GM21717 (cell line): ENCODE measurements at regions not wholly inside any gene's neighbourhood (a gene's known extent, or its start where the extent isn't known, plus 50 kb on each side); places are given as distances from the start of the nearest gene placed in this dataset.

Source experiments
- ATAC-seq: cut with Tn5 transposase; IDR thresholded peaks from one replicate; pipeline ENCODE4 v1.9.1; 2021; ENCODE audit warnings: mild to moderate bottlenecking, moderate library complexity; ENCODE audit not compliant: unreplicated experiment

GRCh38 chr2:137729305-137729704 lies 235.0 kb upstream of the HNMT start:
- ATAC-seq: no peak

GRCh38 chr2:137737559-137737958 lies 226.7 kb upstream of the HNMT start:
- ATAC-seq: no peak

- ATAC-seq: no peak
These were observed 222.4 kb upstream of the HNMT start for GRCh38 chr2:137741784-137742362.

- no peak for ATAC-seq
These were observed 216.8 kb upstream of the HNMT start for GRCh38 chr2:137747509-137747908.

GRCh38 chr2:137748533-137748932 lies 215.7 kb upstream of the HNMT start:
- ATAC-seq: no peak

- no peak for ATAC-seq
These were observed 199.6 kb upstream of the HNMT start for GRCh38 chr2:137764646-137765045.

GRCh38 chr2:137769406-137769805 lies 194.9 kb upstream of the HNMT start:
- ATAC-seq: no peak

GRCh38 chr2:137770166-137770565 lies 194.1 kb upstream of the HNMT start:
- ATAC-seq: no peak

- ATAC-seq: peak; percentile 72
These were observed 193.2 kb upstream of the HNMT start for GRCh38 chr2:137771064-137771463.

GRCh38 chr2:137772451-137772850 lies 191.8 kb upstream of the HNMT start:
- ATAC-seq: no peak

- ATAC-seq: no peak
These were observed 188.7 kb upstream of the HNMT start for GRCh38 chr2:137775529-137775928.

GRCh38 chr2:137776697-137777096 lies 187.6 kb upstream of the HNMT start:
- no peak for ATAC-seq

GRCh38 chr2:137797641-137798040 lies 166.6 kb upstream of the HNMT start:
- ATAC-seq: no peak

- ATAC-seq: no peak
These were observed 164.7 kb upstream of the HNMT start for GRCh38 chr2:137799600-137799999.

GRCh38 chr2:137800386-137800785 lies 163.9 kb upstream of the HNMT start:
- no peak for ATAC-seq

GRCh38 chr2:137801228-137801627 lies 163.0 kb upstream of the HNMT start:
- ATAC-seq: no peak

GRCh38 chr2:137802038-137802437 lies 162.2 kb upstream of the HNMT start:
- no peak for ATAC-seq

GRCh38 chr2:137806068-137806805 lies 158.0 kb upstream of the HNMT start:
- no peak for ATAC-seq

- ATAC-seq: no peak
These were observed 155.0 kb upstream of the HNMT start for GRCh38 chr2:137809252-137809651.

GRCh38 chr2:137809837-137810236 lies 154.4 kb upstream of the HNMT start:
- ATAC-seq: no peak

- no peak for ATAC-seq
These were observed 151.8 kb upstream of the HNMT start for GRCh38 chr2:137812517-137812916.

- no peak for ATAC-seq
These were observed 151.1 kb upstream of the HNMT start for GRCh38 chr2:137813176-137813575.

GRCh38 chr2:137817058-137817457 lies 147.2 kb upstream of the HNMT start:
- ATAC-seq: no peak
